Trophoblast cell (in vitro differentiated cells and primary cell): ENCODE measurements at regions not wholly inside any gene's neighbourhood (a gene's known extent, or its start where the extent isn't known, plus 50 kb on each side); places are given as distances from the start of the nearest gene placed in this dataset.

Source experiments
- DNase-seq, 2 donors: peaks; one replicate each; pipeline ENCODE4 v3.0.0-alpha.2; 2016
- H2AFZ ChIP-seq: 2 replicates; pipeline ENCODE4 v1.6.1; 2013; ENCODE audit warnings: low read length, moderate library complexity, mild to moderate bottlenecking; ENCODE audit not compliant: insufficient read depth, poor library complexity
- H2AK5ac ChIP-seq: 2 replicates; pipeline ENCODE4 v1.6.1; 2013; ENCODE audit warnings: mild to moderate bottlenecking, low read length
- H2BK120ac ChIP-seq: 2 replicates; pipeline ENCODE4 v1.6.1; 2013; ENCODE audit warnings: low read length, mild to moderate bottlenecking, moderate library complexity; ENCODE audit not compliant: insufficient read depth, poor library complexity
- H2BK12ac ChIP-seq: 2 replicates; pipeline ENCODE4 v1.6.1; 2013; ENCODE audit warnings: mild to moderate bottlenecking, low read length, moderate library complexity
- H2BK5ac ChIP-seq: 2 replicates; pipeline ENCODE4 v1.6.1; 2013; ENCODE audit warnings: low read length, low read depth, moderate library complexity, mild to moderate bottlenecking; ENCODE audit not compliant: poor library complexity
- H3K14ac ChIP-seq: 2 replicates; pipeline ENCODE4 v1.6.1; 2013; ENCODE audit warnings: mild to moderate bottlenecking, low read length
- H3K18ac ChIP-seq: 2 replicates; pipeline ENCODE4 v1.6.1; 2013; ENCODE audit warnings: mild to moderate bottlenecking, low read length
- H3K23ac ChIP-seq: 2 replicates; pipeline ENCODE4 v1.6.1; 2013; ENCODE audit warnings: low read length
- H3K27ac ChIP-seq: 2 replicates; pipeline ENCODE4 v1.5.1; 2013; ENCODE audit warnings: low read depth, mild to moderate bottlenecking, inconsistent platforms, low read length, moderate library complexity
- H3K27me3 ChIP-seq: 2 replicates; pipeline ENCODE4 v1.6.1; 2013; ENCODE audit warnings: inconsistent platforms, mild to moderate bottlenecking, low read length, moderate library complexity; ENCODE audit not compliant: insufficient read depth
- H3K36me3 ChIP-seq, 2 experiments: 1 replicate in 1 of 2; 2 replicates in 1 of 2; pipeline ENCODE4 v1.6.1; 2013; ENCODE audit warnings: low read length in 2 of 2, mild to moderate bottlenecking in 2 of 2, moderate library complexity in 1 of 2; ENCODE audit not compliant: insufficient read depth in 2 of 2, control insufficient read depth in 1 of 2
- H3K4ac ChIP-seq: 2 replicates; pipeline ENCODE4 v1.6.1; 2013; ENCODE audit warnings: low read depth, mild to moderate bottlenecking, low read length, moderate library complexity
- H3K4me1 ChIP-seq, 2 experiments: 1 replicate in 1 of 2; 2 replicates in 1 of 2; pipeline ENCODE4 v1.6.1; 2013; ENCODE audit warnings: low read length in 2 of 2, mild to moderate bottlenecking in 2 of 2, moderate library complexity in 1 of 2; ENCODE audit not compliant: insufficient read depth in 2 of 2, control insufficient read depth in 1 of 2
- H3K4me2 ChIP-seq: 2 replicates; pipeline ENCODE4 v1.6.1; 2013; ENCODE audit warnings: inconsistent platforms, mild to moderate bottlenecking, low read length, moderate library complexity
- H3K4me3 ChIP-seq: 2 replicates; pipeline ENCODE4 v1.5.1; 2013; ENCODE audit warnings: mild to moderate bottlenecking, low read depth, low read length, inconsistent platforms
- H3K79me1 ChIP-seq: one replicate; pipeline ENCODE4 v1.6.1; 2013; ENCODE audit warnings: low read length
- H3K79me2 ChIP-seq: 2 replicates; pipeline ENCODE4 v1.6.1; 2013; ENCODE audit warnings: low read length, mild to moderate bottlenecking; ENCODE audit not compliant: control insufficient read depth, insufficient read depth, poor library complexity
- H3K9ac ChIP-seq: 2 replicates; pipeline ENCODE4 v1.6.1; 2013; ENCODE audit warnings: mild to moderate bottlenecking, low read length
- H3K9me3 ChIP-seq: 2 replicates; pipeline ENCODE4 v1.6.1; 2013; ENCODE audit warnings: low read depth, mild to moderate bottlenecking, control low read depth, inconsistent platforms, low read length; ENCODE audit not compliant: insufficient read depth
- H4K12ac ChIP-seq: 2 replicates; pipeline ENCODE4 v1.6.1; 2013; ENCODE audit warnings: low read depth, mild to moderate bottlenecking, low read length, moderate library complexity
- H4K8ac ChIP-seq: 2 replicates; pipeline ENCODE4 v1.6.1; 2013; ENCODE audit warnings: low read depth, mild to moderate bottlenecking, low read length, moderate library complexity
- H4K91ac ChIP-seq: one replicate; pipeline ENCODE4 v1.6.1; 2013; ENCODE audit warnings: low read depth, mild to moderate bottlenecking, low read length, moderate library complexity
- WGBS: extraction: QIAGEN DNeasy Blood & Tissue Kit; methylation state at CpG from one replicate; pipeline ENCODE4 v1.1.7; 2013; ENCODE audit warnings: missing lambda C conversion rate; ENCODE audit not compliant: insufficient read length, insufficient coverage; ENCODE audit errors: extremely low coverage; 5-methylcytosine and 5-hydroxymethylcytosine counted together

- no peak overlapping the region for H4K12ac ChIP-seq
- WGBS, result no CpG with 5 or more reads among the region's 2 CpGs
- no peak for DNase-seq
Observed at GRCh38 chr12:33265900-33266299, 173.7 kb downstream of the SYT10 start.

GRCh38 chr12:33265033-33265731, 174.4 kb downstream of the SYT10 start:
- Histone ChIP-seq H2AFZ (no peak overlapping the region), H2BK12ac (no peak overlapping the region), H4K8ac (no peak overlapping the region), H3K36me3 (no peaks in the 10 kb centered on the region), H4K91ac (no peak overlapping the region), H2AK5ac (no peak overlapping the region), H3K4me3 (no peak overlapping the region), H2BK5ac (no peak overlapping the region), H3K4me1 (peaks cover 0 to 2% of the 10 kb centered on the region in 2 experiments), H3K14ac (peak overlapping the region; percentile 44), H3K9me3 (no peaks in the 10 kb centered on the region), H3K27ac (peak overlapping the region; percentile 22), H3K27me3 (no peaks in the 10 kb centered on the region), H3K23ac (no peak overlapping the region), H3K79me1 (peaks cover 11% of the 10 kb centered on the region), H3K9ac (no peak overlapping the region), H3K4me2 (no peak overlapping the region), H3K4ac (no peak overlapping the region), H4K12ac (no peak overlapping the region), H3K18ac (no peak overlapping the region), H2BK120ac (peak overlapping the region; percentile 68), H3K79me2 (no peaks in the 10 kb centered on the region)
- WGBS, result no CpG with 5 or more reads among the region's 1 CpG
- no peak for DNase-seq

More at GRCh38 chr12:33265900-33266299, 173.7 kb downstream of the SYT10 start:
- H3K27me3 ChIP-seq, result no peaks in the 10 kb centered on the region
- H3K79me2 ChIP-seq, result no peaks in the 10 kb centered on the region
- no peak overlapping the region for H3K4me2 ChIP-seq
- H3K14ac ChIP-seq, result no peak overlapping the region
- H3K9me3 ChIP-seq, result no peaks in the 10 kb centered on the region
- H2BK12ac ChIP-seq, result no peak overlapping the region
- H3K79me1 ChIP-seq, result peaks cover 11% of the 10 kb centered on the region
- peak overlapping the region; percentile 55 for H2BK120ac ChIP-seq
- no peaks in the 10 kb centered on the region for H3K36me3 ChIP-seq
- no peak overlapping the region for H3K4me3 ChIP-seq
- no peak overlapping the region for H3K9ac ChIP-seq
- no peak overlapping the region for H2BK5ac ChIP-seq
- H3K4me1 ChIP-seq, result peaks cover 0 to 2% of the 10 kb centered on the region in 2 experiments
- no peak overlapping the region for H4K8ac ChIP-seq
- H2AK5ac ChIP-seq, result no peak overlapping the region
- no peak overlapping the region for H3K23ac ChIP-seq
- no peak overlapping the region for H4K91ac ChIP-seq
- H2AFZ ChIP-seq, result no peak overlapping the region
- no peak overlapping the region for H3K18ac ChIP-seq
- no peak overlapping the region for H3K4ac ChIP-seq
- no peak overlapping the region for H3K27ac ChIP-seq

- WGBS, result no CpG with 5 or more reads among the region's 1 CpG
- H2BK12ac ChIP-seq, result no peak overlapping the region
Observed at GRCh38 chr12:33253178-33253577, 186.4 kb downstream of the SYT10 start.

GRCh38 chr12:33251548-33251947, 188.1 kb downstream of the SYT10 start:
- no peak overlapping the region for H3K18ac ChIP-seq
- H4K12ac ChIP-seq, result no peak overlapping the region
- no peak overlapping the region for H3K23ac ChIP-seq
- H2AK5ac ChIP-seq, result no peak overlapping the region
- H3K9ac ChIP-seq, result no peak overlapping the region
- H3K4me2 ChIP-seq, result no peak overlapping the region
- peaks cover 0 to 2% of the 10 kb centered on the region in 2 experiments for H3K4me1 ChIP-seq
- H2BK120ac ChIP-seq, result no peak overlapping the region
- no peak overlapping the region for H3K4ac ChIP-seq
- no peak for DNase-seq
- H4K91ac ChIP-seq, result no peak overlapping the region
- no peak overlapping the region for H3K4me3 ChIP-seq
- peaks cover 10% of the 10 kb centered on the region for H3K79me1 ChIP-seq
- no peak overlapping the region for H2BK12ac ChIP-seq
- H3K79me2 ChIP-seq, result no peaks in the 10 kb centered on the region
- H3K14ac ChIP-seq, result no peak overlapping the region
- no peak overlapping the region for H2BK5ac ChIP-seq
- no peak overlapping the region for H2AFZ ChIP-seq
- H3K27me3 ChIP-seq, result no peaks in the 10 kb centered on the region
- H3K27ac ChIP-seq, result no peak overlapping the region
- no peak overlapping the region for H4K8ac ChIP-seq
- H3K36me3 ChIP-seq, result no peaks in the 10 kb centered on the region
- H3K9me3 ChIP-seq, result no peaks in the 10 kb centered on the region

More at GRCh38 chr12:33253178-33253577, 186.4 kb downstream of the SYT10 start:
- H2AFZ ChIP-seq, result no peak overlapping the region
- H4K12ac ChIP-seq, result no peak overlapping the region
- H3K79me1 ChIP-seq, result peaks cover 7% of the 10 kb centered on the region
- H4K8ac ChIP-seq, result no peak overlapping the region
- no peak overlapping the region for H3K4ac ChIP-seq
- H3K36me3 ChIP-seq, result no peaks in the 10 kb centered on the region
- no peak overlapping the region for H3K4me3 ChIP-seq
- H3K4me2 ChIP-seq, result no peak overlapping the region
- DNase-seq, result no peak
- H3K23ac ChIP-seq, result no peak overlapping the region
- H3K14ac ChIP-seq, result no peak overlapping the region
- H3K18ac ChIP-seq, result no peak overlapping the region
- H3K9ac ChIP-seq, result no peak overlapping the region
- no peaks in the 10 kb centered on the region for H3K79me2 ChIP-seq
- H2BK120ac ChIP-seq, result no peak overlapping the region
- H3K4me1 ChIP-seq, result peaks cover 0 to 2% of the 10 kb centered on the region in 2 experiments
- no peak overlapping the region for H3K27ac ChIP-seq
- H3K27me3 ChIP-seq, result no peaks in the 10 kb centered on the region
- no peak overlapping the region for H2BK5ac ChIP-seq
- no peaks in the 10 kb centered on the region for H3K9me3 ChIP-seq
- no peak overlapping the region for H2AK5ac ChIP-seq
- no peak overlapping the region for H4K91ac ChIP-seq
